Common myeloid progenitor, CD34-positive (primary cell): ENCODE measurements at regions not wholly inside any gene's neighbourhood (a gene's known extent, or its start where the extent isn't known, plus 50 kb on each side); places are given as distances from the start of the nearest gene placed in this dataset.

Experiments
- CTCF ChIA-PET: fragments of 350-600 bp; sonication (Branson Sonifier 250); formaldehyde crosslinking; loops from one replicate; lab custom pipeline; 2021; ENCODE audit warnings: antibody characterized with exemption; lab: Charles Lee
- POLR2A ChIA-PET: fragments of 350-600 bp; sonication (Branson Sonifier 250); formaldehyde crosslinking; loops from one replicate; lab custom pipeline; 2021; ENCODE audit warnings: antibody characterized with exemption; lab: Charles Lee
- DNase-seq, 3 donors: peaks; one replicate each; pipeline versions ENCODE4 v3.0.0 to v3.0.0-alpha.2; 2013
- H3K27ac ChIP-seq, 2 experiments: 1 replicate in 1 of 2; 2 replicates in 1 of 2; pipeline ENCODE4 v1.7.0; 2013; ENCODE audit warnings: inconsistent platforms in 2 of 2, low read length in 2 of 2, mild to moderate bottlenecking in 2 of 2, low read depth in 1 of 2, moderate library complexity in 1 of 2; ENCODE audit not compliant: severe bottlenecking in 2 of 2, insufficient read depth in 1 of 2, poor library complexity in 1 of 2
- H3K27me3 ChIP-seq, 5 experiments: replicated peaks in 2 of 5; 1 replicate in 3 of 5; 2 replicates in 2 of 5; pipeline versions ENCODE4 v1.6.1 to v1.7.0; 2013; ENCODE audit warnings: low read length in 4 of 5, mild to moderate bottlenecking in 2 of 5, moderate library complexity in 2 of 5, inconsistent platforms in 1 of 5; ENCODE audit not compliant: insufficient read depth in 5 of 5, control insufficient read depth in 4 of 5
- H3K36me3 ChIP-seq, 4 experiments: 1 replicate in 2 of 4; 2 replicates in 2 of 4; pipeline versions ENCODE4 v1.6.1 to v1.7.0; 2013; ENCODE audit warnings: low read length in 3 of 4, control low read depth in 1 of 4, mild to moderate bottlenecking in 1 of 4; ENCODE audit not compliant: control insufficient read depth in 4 of 4, insufficient read depth in 4 of 4
- H3K4me1 ChIP-seq, 4 experiments: 1 replicate in 3 of 4; 2 replicates in 1 of 4; pipeline versions ENCODE4 v1.6.1 to v1.7.1; 2013; ENCODE audit warnings: low read length in 3 of 4, mild to moderate bottlenecking in 3 of 4, control low read depth in 1 of 4, inconsistent platforms in 1 of 4, moderate library complexity in 1 of 4; ENCODE audit not compliant: control insufficient read depth in 4 of 4, insufficient read depth in 4 of 4; ENCODE audit errors: control extremely low read depth in 1 of 4
- H3K4me3 ChIP-seq, 7 experiments: 1 replicate in 4 of 7; 2 replicates in 3 of 7; pipeline versions ENCODE4 v1.5.1 to v1.7.0; 2013; ENCODE audit warnings: mild to moderate bottlenecking in 7 of 7, low read length in 6 of 7, moderate library complexity in 6 of 7, inconsistent platforms in 2 of 7, low read depth in 2 of 7, control low read depth in 1 of 7; ENCODE audit not compliant: insufficient read depth in 4 of 7, control insufficient read depth in 1 of 7; ENCODE audit errors: extremely low read depth in 1 of 7
- H3K9me3 ChIP-seq, 5 experiments: 1 replicate in 4 of 5; 2 replicates in 1 of 5; pipeline versions ENCODE4 v1.6.1 to v1.7.1; 2013; ENCODE audit warnings: low read length in 4 of 5, mild to moderate bottlenecking in 2 of 5, inconsistent platforms in 1 of 5, low read depth in 1 of 5, moderate library complexity in 1 of 5; ENCODE audit not compliant: control insufficient read depth in 4 of 5, insufficient read depth in 2 of 5; ENCODE audit errors: control extremely low read depth in 1 of 5
- WGBS: methylation state at CpG from one replicate; pipeline ENCODE4 v1.1.5; 2013; ENCODE audit not compliant: insufficient coverage; 5-methylcytosine and 5-hydroxymethylcytosine counted together

- CTCF ChIA-PET = no interaction called here
- Histone ChIP-seq H3K4me1 (no peaks in the 10 kb centered on the region), H3K36me3 (no peaks in the 10 kb centered on the region), H3K27me3 (peaks cover 0 to 6% (median 2%) of the 10 kb centered on the region in 5 experiments), H3K27ac (no peak overlapping the region), H3K9me3 (no peaks in the 10 kb centered on the region), H3K4me3 (no peak overlapping the region)
- no CpG with 5 or more reads among the region's 2 CpGs for WGBS
- POLR2A ChIA-PET = no interaction called here
- DNase-seq = no peak
Measured at GRCh38 chr10:69745698-69746097, 56.0 kb upstream of the COL13A1 start.

GRCh38 chr10:69747179-69747578 lies 54.5 kb upstream of the COL13A1 start:
- Histone ChIP-seq H3K27me3 (peaks cover 0 to 6% (median 2%) of the 10 kb centered on the region in 5 experiments), H3K4me3 (no peak overlapping the region), H3K36me3 (no peaks in the 10 kb centered on the region), H3K27ac (no peak overlapping the region), H3K9me3 (no peaks in the 10 kb centered on the region), H3K4me1 (no peaks in the 10 kb centered on the region)
- ChIA-PET CTCF (no interaction called here), POLR2A (no interaction called here)
- 100% methylated on average over 4 of the region's 5 CpGs for WGBS
- DNase-seq = no peak

DNA sequence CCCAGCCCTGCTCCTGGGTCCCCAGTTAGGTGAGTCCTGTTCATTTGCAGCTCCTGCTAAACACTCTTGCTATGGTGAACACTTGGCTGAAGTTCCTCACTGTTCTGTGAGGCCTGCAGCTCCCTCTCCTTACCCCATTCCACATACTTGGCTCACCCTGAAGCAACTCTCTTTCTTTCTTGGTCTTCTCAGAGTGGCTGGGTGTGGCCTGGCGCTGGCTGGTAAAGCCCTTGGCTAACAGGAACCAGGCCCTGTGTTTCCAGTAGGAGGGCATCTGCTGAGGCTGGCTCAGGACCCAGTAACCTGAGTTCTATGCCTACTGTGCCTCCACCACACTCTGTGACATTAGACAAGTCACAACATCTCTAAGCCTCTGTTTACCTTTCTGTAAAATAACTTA lies 53.1 kb upstream of the COL13A1 start:
- no peak overlapping the region for H3K27ac ChIP-seq

DNA sequence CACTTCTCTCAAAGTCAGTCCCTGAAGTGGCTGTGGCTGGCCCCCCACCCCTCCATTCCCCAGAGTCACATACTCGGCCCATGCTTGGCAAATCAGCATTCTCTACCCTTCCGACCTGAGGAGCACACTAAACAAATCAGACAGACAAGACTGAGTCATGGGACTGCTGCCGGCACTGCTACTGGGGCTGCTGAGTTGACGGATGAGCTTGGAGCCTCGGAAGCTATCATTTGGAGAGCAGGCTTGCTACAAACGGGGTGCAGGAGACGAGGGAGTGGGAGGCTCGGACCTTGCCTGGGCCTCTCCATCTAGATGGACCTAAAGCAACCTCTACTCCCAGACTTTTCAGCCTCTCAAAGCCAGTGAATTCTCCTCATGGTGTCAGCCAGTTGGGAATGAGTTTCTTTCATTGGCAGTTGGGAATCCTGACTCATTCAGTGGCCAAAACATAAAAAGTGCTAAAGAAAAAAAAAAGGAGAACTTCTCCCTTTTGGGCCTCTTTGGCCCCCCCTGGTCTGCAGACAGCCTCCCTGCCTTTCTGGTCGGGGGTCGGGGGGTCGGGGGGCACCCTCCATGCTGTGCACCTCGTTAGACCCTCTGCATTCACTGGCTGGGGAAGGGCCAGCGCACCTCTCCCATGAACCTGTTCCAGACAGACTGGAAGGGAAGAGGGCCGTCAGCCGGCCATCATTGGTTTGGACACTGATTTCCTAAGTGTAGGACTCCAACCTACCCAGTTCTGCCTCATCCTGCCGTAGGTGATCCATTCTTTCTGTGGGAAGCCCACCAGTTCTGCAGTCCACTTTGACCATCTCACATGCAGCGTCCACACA lies 52.3 kb upstream of the COL13A1 start:
- no peaks in the 10 kb centered on the region for H3K9me3 ChIP-seq
- no peak overlapping the region for H3K4me3 ChIP-seq
- DNase-seq = no peak
- WGBS = 65% methylated on average over 14 of the region's 17 CpGs
- ChIA-PET POLR2A (no interaction called here), CTCF (interaction anchor here (1.6 kb wide), 1 partner anchor 33 kb away, joined by 4 read pairs; no protein-coding TSS in a partner anchor)
- H3K27me3 ChIP-seq = peaks cover 0 to 5% (median 2%) of the 10 kb centered on the region in 5 experiments
- H3K36me3 ChIP-seq = no peaks in the 10 kb centered on the region
- H3K27ac ChIP-seq = no peak overlapping the region
- no peaks in the 10 kb centered on the region for H3K4me1 ChIP-seq

More for the DNA sequence above, 53.1 kb upstream of the COL13A1 start:
- no peaks in the 10 kb centered on the region for H3K36me3 ChIP-seq
- DNase-seq = no peak
- no peak overlapping the region for H3K4me3 ChIP-seq
- no peaks in the 10 kb centered on the region for H3K4me1 ChIP-seq
- H3K9me3 ChIP-seq = no peaks in the 10 kb centered on the region
- 0% methylated on average over 1 of the region's 1 CpG for WGBS
- ChIA-PET POLR2A (no interaction called here), CTCF (interaction anchor here (1.3 to 1.6 kb wide), 2 partner anchors 33 to 166 kb away, joined by 4 to 5 read pairs; no protein-coding TSS in a partner anchor)
- peaks cover 0 to 6% (median 2%) of the 10 kb centered on the region in 5 experiments for H3K27me3 ChIP-seq

GRCh38 chr10:69750011-69750373 lies 51.7 kb upstream of the COL13A1 start:
- Histone ChIP-seq H3K36me3 (no peaks in the 10 kb centered on the region), H3K27me3 (peaks cover 0 to 2% (median 2%) of the 10 kb centered on the region in 5 experiments), H3K9me3 (no peaks in the 10 kb centered on the region), H3K4me3 (no peak overlapping the region), H3K4me1 (no peaks in the 10 kb centered on the region), H3K27ac (no peak overlapping the region)
- no peak for DNase-seq
- WGBS = 83% methylated on average over 9 of the region's 9 CpGs
- ChIA-PET CTCF (no interaction called here), POLR2A (no interaction called here)

GRCh38 chr10:69750725-69751124 lies 51.0 kb upstream of the COL13A1 start:
- WGBS = 100% methylated on average over 1 of the region's 4 CpGs
- no peaks in the 10 kb centered on the region for H3K36me3 ChIP-seq
- H3K4me1 ChIP-seq = no peaks in the 10 kb centered on the region
- DNase-seq = no peak
- no peak overlapping the region for H3K4me3 ChIP-seq
- peaks cover 0 to 2% (median 0%) of the 10 kb centered on the region in 5 experiments for H3K27me3 ChIP-seq
- H3K27ac ChIP-seq = no peak overlapping the region
- no peaks in the 10 kb centered on the region for H3K9me3 ChIP-seq
- ChIA-PET CTCF (no interaction called here), POLR2A (no interaction called here)

DNA sequence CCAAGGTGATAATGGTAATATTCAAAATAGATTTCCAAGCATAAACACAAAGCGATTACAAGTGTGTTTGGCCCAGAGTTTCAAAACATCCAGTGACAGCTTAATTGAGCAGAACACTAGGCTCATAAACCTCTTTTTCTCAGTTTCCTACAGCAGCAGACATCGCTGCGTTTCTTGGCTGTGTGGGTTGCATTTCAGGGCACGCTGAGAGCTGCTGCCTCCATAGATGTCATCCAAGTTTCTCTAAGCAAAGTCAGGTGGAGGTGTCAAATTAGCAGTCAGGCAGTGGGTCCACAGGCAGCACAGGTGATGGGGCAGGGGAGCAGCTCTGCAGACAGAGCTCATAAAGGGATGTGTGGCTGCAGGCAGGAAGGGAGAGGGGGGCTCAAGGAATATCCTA lies 50.5 kb upstream of the COL13A1 start:
- CTCF ChIA-PET = no interaction called here
- Histone ChIP-seq H3K27ac (no peak overlapping the region), H3K27me3 (peaks cover 0 to 2% (median 0%) of the 10 kb centered on the region in 5 experiments), H3K36me3 (no peaks in the 10 kb centered on the region), H3K4me3 (no peak overlapping the region), H3K9me3 (no peaks in the 10 kb centered on the region), H3K4me1 (no peaks in the 10 kb centered on the region)
- POLR2A ChIA-PET = no interaction called here
- WGBS = 98% methylated on average over 4 of the region's 4 CpGs
- no peak for DNase-seq
